ENCODE measurements at regions not wholly inside any gene's neighbourhood (a gene's known extent, or its start where the extent isn't known, plus 50 kb on each side); places are given as distances from the start of the nearest gene placed in this dataset.
"Not testable (repeated sequence)": the region's sequence is repeated elsewhere in the genome, so short reads cannot be mapped to it uniquely, and the experiment has no call there.

DNA sequence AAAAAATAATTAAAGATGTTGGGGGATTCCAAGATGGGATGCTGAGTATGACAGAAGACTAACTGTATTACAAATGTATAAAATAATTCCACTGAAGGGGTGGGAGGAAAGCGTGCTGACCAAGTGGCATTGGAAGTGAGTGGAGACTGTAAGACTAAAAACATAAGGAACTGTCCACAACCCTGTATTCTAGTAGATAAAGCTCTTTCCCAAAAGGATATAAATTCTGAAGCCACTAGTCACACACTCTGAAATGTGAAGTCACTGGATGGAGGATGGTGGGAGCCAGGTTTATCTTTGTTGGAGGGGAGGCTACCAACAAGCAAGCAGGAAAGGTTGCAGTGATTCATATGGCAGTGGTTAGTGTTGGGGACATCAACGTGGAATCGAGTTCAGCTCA lies 182.8 kb upstream of the PLGLB2 start:
- not testable (repeated sequence) for H3K4me1 ChIP-seq (ENCODE audit: control insufficient read depth in 1 of 2, insufficient read depth in 2 of 2, low read length in 2 of 2)

DNA sequence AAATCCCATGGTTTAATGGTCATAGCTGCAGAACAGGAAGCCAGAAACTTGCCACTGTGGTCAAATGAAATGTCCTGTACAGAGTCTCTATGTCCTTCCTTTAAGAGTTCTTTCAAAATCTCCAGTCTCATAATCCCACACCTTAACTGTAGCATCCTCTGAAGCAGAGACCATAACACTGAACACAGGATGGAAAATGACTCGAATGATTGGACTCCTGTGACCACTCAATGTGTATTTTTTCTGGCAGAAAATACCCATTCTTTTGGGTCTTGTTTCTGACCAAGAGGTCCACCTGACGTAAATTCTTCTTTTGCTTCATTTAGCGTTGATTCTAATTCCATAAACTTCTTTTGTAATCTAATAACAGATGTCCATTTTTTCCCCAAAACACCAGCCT lies 181.4 kb upstream of the PLGLB2 start:
- not testable (repeated sequence) for H3K4me3 ChIP-seq (ENCODE audit: low read depth in 1 of 2, low read length in 2 of 2); H3K27ac ChIP-seq (ENCODE audit: low read depth, low read length); H3K36me3 ChIP-seq (ENCODE audit: control insufficient read depth in 1 of 2, insufficient read depth in 2 of 2, low read length in 2 of 2); H3K9ac ChIP-seq (ENCODE audit: low read depth in 1 of 2, low read length in 2 of 2); H3K4me1 ChIP-seq (ENCODE audit: control insufficient read depth in 1 of 2, insufficient read depth in 2 of 2, low read length in 2 of 2); H3K27me3 ChIP-seq (ENCODE audit: control insufficient read depth in 1 of 2, insufficient read depth in 2 of 2, low read length in 2 of 2); H3K9me3 ChIP-seq (ENCODE audit: control insufficient read depth in 1 of 2, low read length in 2 of 2)

More for the DNA sequence above, 182.8 kb upstream of the PLGLB2 start:
- H3K27ac ChIP-seq (ENCODE audit: low read depth, low read length); H3K4me3 ChIP-seq (ENCODE audit: low read depth in 1 of 2, low read length in 2 of 2); H3K9ac ChIP-seq (ENCODE audit: low read depth in 1 of 2, low read length in 2 of 2); H3K36me3 ChIP-seq (ENCODE audit: control insufficient read depth in 1 of 2, insufficient read depth in 2 of 2, low read length in 2 of 2); H3K27me3 ChIP-seq (ENCODE audit: control insufficient read depth in 1 of 2, insufficient read depth in 2 of 2, low read length in 2 of 2); H3K9me3 ChIP-seq (ENCODE audit: control insufficient read depth in 1 of 2, low read length in 2 of 2): not testable (repeated sequence)

DNA sequence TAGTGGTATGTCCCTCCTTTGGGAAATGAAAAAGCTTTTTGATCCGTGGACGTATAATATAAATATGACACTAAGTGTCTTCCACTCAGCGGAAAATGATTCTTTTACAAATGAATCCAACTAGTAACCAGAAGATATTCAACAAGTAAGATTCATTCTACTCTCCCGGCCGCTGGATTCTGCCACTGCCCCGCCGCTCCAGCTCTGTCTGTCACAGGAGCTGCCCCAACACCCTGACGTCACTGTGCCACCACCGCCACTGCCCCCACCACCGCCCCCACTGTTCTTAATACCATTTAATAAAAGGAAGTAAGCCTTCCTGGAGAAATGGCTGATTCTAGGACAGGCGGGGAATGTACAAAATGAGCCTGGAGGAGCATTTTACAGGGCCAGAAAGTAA lies 180.8 kb upstream of the PLGLB2 start:
- H3K4me3 ChIP-seq (ENCODE audit: low read depth in 1 of 2, low read length in 2 of 2); H3K36me3 ChIP-seq (ENCODE audit: control insufficient read depth in 1 of 2, insufficient read depth in 2 of 2, low read length in 2 of 2); H3K9me3 ChIP-seq (ENCODE audit: control insufficient read depth in 1 of 2, low read length in 2 of 2); H3K27ac ChIP-seq (ENCODE audit: low read depth, low read length); H3K27me3 ChIP-seq (ENCODE audit: control insufficient read depth in 1 of 2, insufficient read depth in 2 of 2, low read length in 2 of 2); H3K4me1 ChIP-seq (ENCODE audit: control insufficient read depth in 1 of 2, insufficient read depth in 2 of 2, low read length in 2 of 2); H3K9ac ChIP-seq (ENCODE audit: low read depth in 1 of 2, low read length in 2 of 2): not testable (repeated sequence)

DNA sequence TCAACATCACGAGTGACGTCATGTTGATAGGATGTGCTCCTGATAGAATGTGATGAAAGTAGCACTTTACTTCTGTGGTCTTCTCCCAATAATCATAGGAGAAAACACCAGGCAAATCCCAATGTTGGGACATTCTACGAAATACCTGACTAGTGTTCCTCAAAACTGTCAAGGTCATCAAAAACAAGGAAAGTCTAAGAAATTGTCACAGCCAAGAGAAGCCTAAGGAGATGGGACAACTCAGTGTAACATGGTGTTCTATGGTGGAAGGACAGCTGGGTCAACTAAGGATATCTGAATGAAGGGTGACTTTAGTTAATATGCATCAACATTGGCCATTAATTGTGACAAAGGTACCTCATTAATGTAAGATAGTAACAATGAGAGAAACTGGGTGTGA lies 180.0 kb upstream of the PLGLB2 start:
- H3K27me3 ChIP-seq (ENCODE audit: control insufficient read depth in 1 of 2, insufficient read depth in 2 of 2, low read length in 2 of 2); H3K4me1 ChIP-seq (ENCODE audit: control insufficient read depth in 1 of 2, insufficient read depth in 2 of 2, low read length in 2 of 2); H3K36me3 ChIP-seq (ENCODE audit: control insufficient read depth in 1 of 2, insufficient read depth in 2 of 2, low read length in 2 of 2); H3K9ac ChIP-seq (ENCODE audit: low read depth in 1 of 2, low read length in 2 of 2); H3K27ac ChIP-seq (ENCODE audit: low read depth, low read length); H3K4me3 ChIP-seq (ENCODE audit: low read depth in 1 of 2, low read length in 2 of 2); H3K9me3 ChIP-seq (ENCODE audit: control insufficient read depth in 1 of 2, low read length in 2 of 2): not testable (repeated sequence)

DNA sequence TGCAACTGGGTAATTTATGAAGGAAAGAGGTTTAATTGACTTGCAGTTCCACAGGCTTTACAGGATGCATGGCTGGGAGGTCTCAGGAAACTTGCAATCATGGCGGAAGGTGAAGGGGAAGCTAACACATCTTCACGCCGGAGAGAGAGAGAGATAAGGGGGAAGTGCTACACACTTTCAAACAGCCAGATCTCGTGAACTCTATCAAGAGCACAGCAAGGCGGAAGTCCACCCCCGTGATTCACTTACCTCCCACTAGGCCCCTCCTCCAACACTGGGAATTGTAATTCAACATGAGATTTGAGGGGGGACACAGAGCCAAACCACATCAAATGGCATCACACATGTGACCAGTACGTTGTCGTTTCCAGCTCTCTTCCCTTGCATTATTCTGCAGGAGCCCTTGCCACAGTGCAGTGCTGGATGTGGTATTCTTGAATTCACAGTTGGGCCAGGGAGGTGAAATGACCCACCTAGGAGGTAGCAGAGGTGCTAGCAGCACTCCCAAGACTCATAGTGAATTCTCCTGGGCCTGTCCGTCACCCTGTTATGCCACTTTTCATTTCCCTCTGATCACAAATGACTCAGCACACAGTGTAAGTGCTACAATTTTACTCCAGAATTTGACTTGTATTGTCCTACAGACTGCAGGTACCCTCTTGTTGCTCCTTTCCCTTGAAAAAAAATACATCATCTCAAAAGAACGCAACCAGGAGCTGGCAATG lies 179.2 kb upstream of the PLGLB2 start:
- not testable (repeated sequence) for H3K36me3 ChIP-seq (ENCODE audit: control insufficient read depth in 1 of 2, insufficient read depth in 2 of 2, low read length in 2 of 2); H3K27me3 ChIP-seq (ENCODE audit: control insufficient read depth in 1 of 2, insufficient read depth in 2 of 2, low read length in 2 of 2); H3K4me3 ChIP-seq (ENCODE audit: low read depth in 1 of 2, low read length in 2 of 2); H3K27ac ChIP-seq (ENCODE audit: low read depth, low read length); H3K9ac ChIP-seq (ENCODE audit: low read depth in 1 of 2, low read length in 2 of 2); H3K9me3 ChIP-seq (ENCODE audit: control insufficient read depth in 1 of 2, low read length in 2 of 2); H3K4me1 ChIP-seq (ENCODE audit: control insufficient read depth in 1 of 2, insufficient read depth in 2 of 2, low read length in 2 of 2)

DNA sequence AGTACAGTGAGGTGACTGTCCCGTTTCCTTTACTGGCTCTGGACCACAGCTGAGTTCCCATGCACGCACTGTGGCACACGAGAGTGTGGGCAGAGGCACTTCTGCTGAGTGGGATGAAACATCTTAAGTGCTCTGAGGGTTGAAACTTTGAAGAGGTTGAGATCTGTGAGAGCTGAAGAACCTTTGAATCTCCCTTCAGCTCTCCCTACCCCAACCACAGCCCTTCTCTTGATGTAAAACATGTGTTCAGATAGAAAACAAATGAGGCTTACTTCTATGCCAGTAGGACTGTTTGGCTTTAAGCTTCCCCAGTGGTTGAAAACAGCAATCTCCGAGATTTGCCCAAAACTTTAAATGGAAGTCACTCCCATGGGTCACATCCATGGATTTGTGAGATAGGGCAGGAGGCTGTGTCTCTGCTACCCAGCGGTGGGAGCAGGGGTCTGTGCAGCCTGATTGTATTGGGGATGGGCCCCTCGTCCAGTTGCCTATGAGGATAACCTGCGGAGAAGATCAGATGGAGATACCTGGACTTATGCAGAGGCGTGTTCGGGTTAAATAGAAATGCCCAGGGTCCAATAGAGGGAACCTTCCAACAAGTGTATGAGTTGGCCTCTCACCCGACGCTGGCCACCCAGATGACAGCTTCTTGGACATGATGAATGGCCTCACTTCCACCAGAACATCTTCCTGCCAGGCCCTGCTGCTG lies 178.0 kb upstream of the PLGLB2 start:
- H3K9me3 ChIP-seq (ENCODE audit: control insufficient read depth in 1 of 2, low read length in 2 of 2); H3K27ac ChIP-seq (ENCODE audit: low read depth, low read length); H3K9ac ChIP-seq (ENCODE audit: low read depth in 1 of 2, low read length in 2 of 2); H3K27me3 ChIP-seq (ENCODE audit: control insufficient read depth in 1 of 2, insufficient read depth in 2 of 2, low read length in 2 of 2); H3K4me3 ChIP-seq (ENCODE audit: low read depth in 1 of 2, low read length in 2 of 2); H3K36me3 ChIP-seq (ENCODE audit: control insufficient read depth in 1 of 2, insufficient read depth in 2 of 2, low read length in 2 of 2); H3K4me1 ChIP-seq (ENCODE audit: control insufficient read depth in 1 of 2, insufficient read depth in 2 of 2, low read length in 2 of 2): not testable (repeated sequence)

DNA sequence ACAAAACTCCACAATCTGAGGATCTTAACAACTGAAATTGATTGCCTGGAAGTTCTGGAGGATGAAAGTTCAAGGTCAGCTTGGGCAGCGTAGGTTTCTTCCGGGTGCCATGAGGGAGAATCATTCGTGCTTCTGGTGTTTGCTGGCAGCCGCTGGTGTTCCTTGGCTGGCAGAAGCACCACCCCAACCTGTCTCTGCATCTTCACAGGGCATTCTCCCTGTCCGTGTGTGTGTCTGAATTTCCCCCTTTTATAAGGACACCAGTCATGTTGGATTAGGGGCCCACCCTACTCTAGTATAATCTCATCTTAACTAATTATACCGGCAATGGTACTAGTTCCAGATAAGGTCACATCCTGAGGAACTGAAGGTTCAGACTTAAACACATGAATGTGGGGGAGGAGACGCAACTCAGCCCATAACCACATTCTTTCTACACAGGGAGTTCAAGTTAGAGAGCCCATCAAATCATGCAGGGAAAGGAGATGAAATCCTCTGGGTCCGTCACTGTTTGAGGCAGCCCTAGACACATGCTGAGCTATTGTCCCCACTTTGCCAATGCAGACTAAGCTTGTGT lies 175.9 kb upstream of the PLGLB2 start:
- H3K9ac ChIP-seq (ENCODE audit: low read depth in 1 of 2, low read length in 2 of 2); H3K27me3 ChIP-seq (ENCODE audit: control insufficient read depth in 1 of 2, insufficient read depth in 2 of 2, low read length in 2 of 2); H3K9me3 ChIP-seq (ENCODE audit: control insufficient read depth in 1 of 2, low read length in 2 of 2); H3K4me1 ChIP-seq (ENCODE audit: control insufficient read depth in 1 of 2, insufficient read depth in 2 of 2, low read length in 2 of 2); H3K4me3 ChIP-seq (ENCODE audit: low read depth in 1 of 2, low read length in 2 of 2); H3K36me3 ChIP-seq (ENCODE audit: control insufficient read depth in 1 of 2, insufficient read depth in 2 of 2, low read length in 2 of 2); H3K27ac ChIP-seq (ENCODE audit: low read depth, low read length): not testable (repeated sequence)

DNA sequence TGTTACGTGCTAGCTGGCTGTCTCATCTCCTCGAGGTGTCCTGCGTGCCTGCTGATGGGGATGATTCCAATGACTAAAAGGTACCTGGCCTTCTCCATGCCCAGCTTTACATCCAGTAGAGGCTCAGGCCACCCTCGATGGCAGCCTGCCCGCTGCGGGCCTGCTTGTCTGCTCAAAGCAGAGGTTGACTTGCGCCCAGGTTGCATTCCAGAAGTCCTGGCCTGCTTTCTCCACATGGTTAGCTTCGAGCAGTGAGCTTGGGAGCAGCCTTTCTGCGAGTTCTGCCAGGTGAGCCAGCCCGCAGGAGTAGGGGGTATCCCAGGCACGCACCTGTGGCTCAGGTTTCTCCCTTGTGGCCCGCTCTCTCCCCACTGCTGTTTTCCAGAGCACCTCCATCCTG lies 175.0 kb upstream of the PLGLB2 start:
- not testable (repeated sequence) for H3K27me3 ChIP-seq (ENCODE audit: control insufficient read depth in 1 of 2, insufficient read depth in 2 of 2, low read length in 2 of 2); H3K4me3 ChIP-seq (ENCODE audit: low read depth in 1 of 2, low read length in 2 of 2); H3K27ac ChIP-seq (ENCODE audit: low read depth, low read length); H3K4me1 ChIP-seq (ENCODE audit: control insufficient read depth in 1 of 2, insufficient read depth in 2 of 2, low read length in 2 of 2); H3K9ac ChIP-seq (ENCODE audit: low read depth in 1 of 2, low read length in 2 of 2); H3K36me3 ChIP-seq (ENCODE audit: control insufficient read depth in 1 of 2, insufficient read depth in 2 of 2, low read length in 2 of 2); H3K9me3 ChIP-seq (ENCODE audit: control insufficient read depth in 1 of 2, low read length in 2 of 2)

DNA sequence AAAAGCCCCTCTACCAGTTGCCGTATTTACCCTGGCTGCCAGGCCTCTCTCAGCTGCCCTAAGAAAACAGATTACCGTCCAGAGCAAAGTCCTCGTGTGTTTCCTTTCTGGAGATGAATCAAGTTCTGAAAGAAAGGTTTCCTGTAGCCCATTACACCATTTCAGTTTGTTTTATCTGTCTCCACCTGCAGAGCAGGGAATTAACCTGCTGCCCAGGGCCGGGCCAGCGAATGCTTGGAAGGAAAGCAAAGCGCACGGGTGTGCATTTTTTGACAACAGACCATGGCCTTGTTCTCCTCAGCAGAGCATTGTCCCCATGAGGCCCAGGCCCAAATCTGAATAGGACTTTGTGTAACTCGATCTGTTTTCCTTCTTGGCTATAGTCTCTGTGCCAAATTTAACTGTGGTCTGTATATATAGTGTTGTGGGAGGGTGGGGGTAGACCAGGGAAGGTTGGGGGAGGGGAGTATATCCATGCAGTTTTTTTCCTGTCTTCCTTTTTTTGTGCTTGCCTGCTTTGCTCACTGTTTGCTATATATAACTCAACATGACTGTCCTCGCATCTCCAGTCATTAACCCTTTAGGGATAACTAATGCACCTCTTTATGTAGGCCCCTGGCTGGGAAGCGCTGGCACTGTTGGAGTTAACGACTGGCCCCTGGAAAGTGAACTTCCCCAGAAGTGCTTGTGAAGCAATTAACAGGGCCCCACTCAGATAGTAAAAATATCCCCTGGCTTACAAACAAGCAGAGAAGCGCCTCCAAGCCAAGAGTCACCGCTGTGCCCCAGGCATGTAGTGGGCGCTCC lies 174.3 kb upstream of the PLGLB2 start:
- H3K27ac ChIP-seq (ENCODE audit: low read depth, low read length); H3K36me3 ChIP-seq (ENCODE audit: control insufficient read depth in 1 of 2, insufficient read depth in 2 of 2, low read length in 2 of 2); H3K9ac ChIP-seq (ENCODE audit: low read depth in 1 of 2, low read length in 2 of 2); H3K9me3 ChIP-seq (ENCODE audit: control insufficient read depth in 1 of 2, low read length in 2 of 2); H3K4me3 ChIP-seq (ENCODE audit: low read depth in 1 of 2, low read length in 2 of 2); H3K27me3 ChIP-seq (ENCODE audit: control insufficient read depth in 1 of 2, insufficient read depth in 2 of 2, low read length in 2 of 2); H3K4me1 ChIP-seq (ENCODE audit: control insufficient read depth in 1 of 2, insufficient read depth in 2 of 2, low read length in 2 of 2): not testable (repeated sequence)

Data from duodenal mucosa (tissue), 2 donors.